GM21529 (cell line): ENCODE measurements at regions not wholly inside any gene's neighbourhood (a gene's known extent, or its start where the extent isn't known, plus 50 kb on each side); places are given as distances from the start of the nearest gene placed in this dataset.
"Not testable (repeated sequence)": the region's sequence is repeated elsewhere in the genome, so short reads cannot be mapped to it uniquely, and the experiment has no call there.

Experiments used
- ATAC-seq: cut with Tn5 transposase; IDR thresholded peaks from one replicate; pipeline ENCODE4 v1.9.1; 2021; ENCODE audit not compliant: unreplicated experiment

DNA sequence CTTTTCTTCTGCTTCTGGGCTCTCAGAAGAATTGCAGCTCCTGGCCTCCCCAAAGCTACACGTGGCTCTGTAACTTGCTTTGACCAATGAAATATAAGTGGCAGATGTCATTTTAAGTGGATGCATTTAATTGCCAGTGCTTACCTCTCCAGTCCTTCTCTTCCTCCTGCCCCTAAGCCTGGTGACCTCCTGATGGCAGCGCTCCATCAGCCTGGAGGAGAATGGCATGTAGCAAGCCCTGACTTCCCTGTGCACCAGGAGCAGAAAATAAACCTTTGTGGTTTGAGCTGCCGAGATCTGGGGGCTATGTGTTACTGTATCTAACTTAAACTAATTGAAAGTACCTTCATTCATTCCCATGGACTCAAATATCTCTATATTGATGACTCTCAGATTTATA is 304.7 kb upstream of the CHRNA7 start:
- ATAC-seq: not testable (repeated sequence)

DNA sequence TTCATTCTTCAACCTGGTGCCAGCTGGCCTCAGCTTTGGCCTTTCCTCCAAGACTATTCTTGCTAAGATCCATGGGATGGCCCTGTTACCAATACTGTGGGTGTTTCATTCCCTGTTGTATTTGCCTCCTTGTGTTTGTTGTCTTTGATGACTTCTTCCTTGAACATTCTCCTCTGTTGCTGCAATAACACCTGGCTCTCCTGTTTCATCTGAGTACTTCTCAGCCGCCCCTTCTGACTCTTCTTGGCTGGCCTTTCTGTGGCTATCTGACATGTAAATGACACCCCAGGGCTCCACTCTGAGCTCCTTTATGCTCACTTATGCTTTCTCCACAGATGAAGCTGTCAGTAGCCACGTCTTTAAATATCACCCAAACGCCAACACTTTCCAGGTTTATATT is 302.7 kb upstream of the CHRNA7 start:
- no peak for ATAC-seq

DNA sequence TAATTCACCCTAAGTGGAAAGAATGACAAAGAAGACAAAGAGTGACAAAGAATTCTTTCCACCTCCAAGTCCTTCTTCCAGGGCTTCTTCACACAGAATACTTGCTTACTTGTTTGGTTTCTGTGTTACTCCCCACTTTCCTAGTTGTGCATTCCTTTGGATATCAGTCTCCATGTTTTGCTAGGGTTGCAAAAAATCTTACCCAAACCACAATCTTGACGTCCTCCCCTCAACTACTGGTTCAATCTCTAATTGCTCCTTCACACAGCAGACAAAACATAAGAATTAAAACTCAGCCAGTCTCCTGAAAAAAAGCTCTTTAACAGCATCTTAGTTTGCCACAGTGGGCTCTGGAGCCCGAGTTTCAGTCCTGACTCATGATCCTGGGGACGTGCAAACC is 297.6 kb upstream of the CHRNA7 start:
- no peak for ATAC-seq

DNA sequence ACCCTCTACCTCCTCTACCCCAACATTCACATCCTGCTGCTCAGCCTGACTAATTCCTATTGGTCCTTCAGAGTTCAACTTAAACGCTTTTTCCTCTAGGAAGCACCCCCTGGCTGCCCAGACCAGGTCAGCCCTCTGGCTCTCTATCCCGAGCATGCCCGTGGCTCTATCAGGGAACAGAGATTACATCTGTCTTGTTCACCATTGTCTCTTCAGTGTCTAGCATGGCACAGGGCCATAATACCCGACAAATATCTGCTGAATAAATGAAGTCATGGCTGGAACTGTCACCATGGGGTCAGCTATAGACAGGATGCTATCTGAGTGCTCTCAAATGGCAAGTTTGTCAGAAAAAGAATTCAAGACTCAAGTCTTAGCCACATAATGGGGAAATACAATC is 296.9 kb upstream of the CHRNA7 start:
- no peak for ATAC-seq

DNA sequence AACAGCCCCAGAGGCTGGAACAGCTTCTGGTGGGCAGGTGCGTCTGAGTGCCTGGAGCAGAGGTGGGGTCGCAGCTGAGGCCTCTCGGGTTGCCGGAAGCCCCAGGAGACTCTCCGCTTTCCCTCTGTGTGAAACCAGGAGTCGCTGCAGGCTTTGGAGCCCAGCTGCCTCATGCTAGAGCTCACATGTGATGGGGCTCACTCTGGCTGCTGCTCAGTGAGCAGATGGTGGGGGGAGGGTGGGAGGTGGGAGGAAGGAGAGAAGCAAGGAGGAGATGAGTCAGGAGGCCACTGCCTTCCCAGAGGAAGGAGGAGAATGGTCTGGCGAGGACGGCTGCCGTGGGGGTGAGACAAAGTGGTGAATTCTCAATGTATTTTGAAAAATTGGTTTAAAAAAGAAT is 290.1 kb upstream of the CHRNA7 start:
- ATAC-seq: no peak

DNA sequence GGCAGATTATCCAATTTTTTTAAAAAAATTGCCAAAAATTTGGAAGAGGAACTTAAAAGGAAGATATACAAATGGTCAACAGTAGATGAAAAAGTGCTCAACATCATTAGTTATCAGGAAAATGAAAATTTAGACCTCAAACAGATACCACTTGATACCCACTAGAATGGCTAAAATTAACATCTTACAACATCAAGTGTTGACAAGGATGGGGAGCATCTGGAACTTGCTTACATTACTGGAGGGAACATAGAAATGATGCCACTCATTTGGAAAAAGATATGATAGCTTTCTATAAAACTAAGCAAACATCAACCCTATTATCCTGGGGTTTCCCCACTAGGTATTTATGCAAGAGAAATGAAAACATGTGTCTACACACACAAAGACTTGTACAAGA is 284.5 kb upstream of the CHRNA7 start:
- ATAC-seq: no peak

DNA sequence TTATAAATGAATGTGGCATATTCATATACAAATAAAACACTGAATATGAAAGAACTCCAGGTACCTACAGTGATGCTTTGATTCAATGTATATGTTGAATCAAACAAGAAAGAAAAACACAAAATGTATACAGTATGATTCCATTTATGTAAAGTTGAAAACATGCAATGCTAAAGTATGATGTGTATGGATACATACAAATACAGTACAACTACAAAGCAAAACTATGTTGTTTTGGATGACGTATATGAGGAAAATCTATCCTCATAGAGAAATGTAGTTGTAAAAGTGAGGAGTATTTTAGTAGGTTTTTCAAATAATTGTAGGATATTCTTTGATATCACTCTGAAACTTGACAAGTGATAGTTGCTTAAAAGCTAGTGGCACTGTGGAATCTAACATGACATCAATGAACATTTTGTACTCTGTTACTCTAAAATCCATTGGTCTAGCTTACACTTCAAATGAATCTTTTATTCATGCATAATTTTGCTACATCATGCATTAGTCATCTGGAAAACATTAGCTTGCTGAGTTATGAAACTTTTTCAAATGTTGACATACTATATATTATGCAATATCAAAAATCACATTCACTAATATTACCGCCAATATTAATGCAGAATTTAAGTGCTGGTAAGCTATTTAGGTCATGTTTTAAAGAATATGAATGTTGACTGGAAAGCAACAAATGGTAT is 278.1 kb upstream of the CHRNA7 start:
- no peak for ATAC-seq

DNA sequence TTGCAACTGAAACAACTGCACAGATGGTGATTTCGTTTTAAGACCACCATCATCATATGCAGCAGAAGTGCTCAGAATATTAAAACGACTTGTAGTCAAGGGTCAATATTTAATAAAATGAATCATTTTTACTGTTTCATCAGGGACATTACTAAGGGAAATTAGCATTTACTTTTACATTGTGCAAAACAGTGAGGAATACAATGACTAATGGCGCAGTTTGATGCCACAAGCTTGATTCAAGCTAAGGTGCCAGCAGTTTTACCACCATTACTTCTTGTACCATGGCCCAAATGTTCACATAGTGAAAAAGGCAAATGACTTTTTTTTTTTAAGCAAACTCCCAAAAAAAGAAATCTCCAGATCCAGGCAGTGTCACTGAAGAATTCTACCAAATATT is 277.4 kb upstream of the CHRNA7 start:
- no peak for ATAC-seq

DNA sequence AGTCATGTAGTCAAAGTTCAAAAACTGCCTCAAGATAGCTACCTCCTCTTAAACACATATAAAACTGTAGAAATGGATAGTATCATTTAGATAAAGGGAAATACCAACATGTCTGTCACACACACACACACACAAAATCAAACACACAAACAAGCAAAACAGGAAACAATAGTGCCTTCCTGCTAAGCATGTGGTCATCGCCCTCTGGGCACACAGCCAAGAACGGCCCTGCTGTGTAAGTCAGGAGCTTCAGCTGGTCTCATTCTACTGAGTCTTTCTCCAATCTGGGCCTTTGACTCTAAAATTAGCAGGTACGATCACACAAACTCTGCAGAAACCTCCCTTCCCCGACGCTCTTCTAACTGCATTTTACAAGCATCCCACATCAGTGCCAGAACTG is 272.2 kb upstream of the CHRNA7 start:
- no peak for ATAC-seq

DNA sequence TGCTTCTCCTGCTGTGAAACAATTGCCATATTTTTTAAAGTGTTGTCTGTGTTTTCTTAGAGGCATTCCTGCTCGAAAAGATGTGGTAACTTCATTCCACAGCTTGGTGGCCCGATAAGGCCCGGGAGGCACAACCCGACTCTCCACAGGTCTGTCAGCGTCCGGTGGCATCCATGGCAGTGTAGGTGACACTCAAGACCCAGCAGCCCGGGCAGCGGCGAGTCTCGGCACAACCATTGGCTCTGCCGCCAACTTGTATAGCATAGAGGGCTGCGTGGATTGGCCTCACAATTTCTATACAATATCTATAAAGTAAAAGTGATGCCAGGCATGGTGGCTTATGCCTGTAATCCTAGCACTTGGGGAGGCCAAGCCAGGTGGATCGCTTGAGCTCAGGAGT is 262.3 kb upstream of the CHRNA7 start:
- no peak for ATAC-seq

DNA sequence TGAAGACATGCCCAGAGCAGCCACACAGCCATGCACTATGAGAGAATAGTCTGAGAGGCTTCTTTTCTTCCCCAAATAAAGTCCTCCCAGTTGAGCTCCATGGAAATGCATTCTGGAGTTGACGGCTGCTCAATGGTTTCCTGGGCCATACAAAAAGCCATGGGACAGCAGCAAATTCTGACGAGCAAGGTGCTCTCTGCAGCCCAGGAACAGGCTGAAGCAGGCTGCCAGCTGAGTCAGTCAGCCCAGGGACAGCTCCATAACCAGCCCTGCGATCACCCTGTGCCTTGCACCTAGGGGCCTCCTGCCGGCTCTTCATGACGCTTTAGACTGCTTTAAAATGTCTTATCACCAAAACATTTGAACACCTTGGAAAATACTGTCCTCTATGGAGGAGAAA is 256.3 kb upstream of the CHRNA7 start:
- no peak for ATAC-seq

DNA sequence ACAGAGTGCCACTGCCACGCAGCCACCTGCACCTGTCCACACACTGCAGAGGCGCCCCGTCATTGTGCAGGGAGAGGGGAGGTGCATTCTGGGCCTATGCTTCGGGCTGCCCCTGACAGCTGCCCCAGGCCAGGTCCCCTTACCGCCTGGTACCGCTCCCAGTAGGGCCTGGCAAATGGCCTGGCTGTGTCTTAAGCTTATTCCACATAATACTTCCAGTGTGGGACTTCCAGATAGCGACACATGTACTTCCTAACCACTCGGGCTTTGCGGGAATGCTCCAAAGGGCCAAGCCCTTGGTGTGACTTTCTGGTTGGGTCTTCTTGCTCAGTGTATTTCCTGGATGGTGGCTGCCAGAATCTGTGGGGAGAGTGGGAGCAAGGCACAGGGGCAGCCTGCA is 254.3 kb upstream of the CHRNA7 start:
- no peak for ATAC-seq

DNA sequence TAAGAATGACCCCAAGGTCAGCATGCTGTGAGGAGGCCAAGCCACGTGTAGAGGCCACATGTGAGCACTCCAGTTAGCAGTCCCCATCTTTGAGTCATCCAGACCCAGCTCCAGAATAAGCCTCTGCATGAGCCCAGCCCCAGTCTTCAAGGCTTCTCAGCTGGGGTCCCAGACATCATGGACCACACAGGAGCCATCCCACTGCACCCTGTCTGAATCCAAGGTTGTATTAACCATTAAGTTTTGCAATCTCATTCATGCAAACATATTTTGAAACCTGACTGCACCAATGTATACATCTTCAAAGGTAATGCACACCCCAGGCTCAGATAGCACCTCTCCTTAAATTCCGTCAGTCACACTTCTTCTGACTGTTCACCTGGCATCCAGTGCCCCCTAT is 249.1 kb upstream of the CHRNA7 start:
- ATAC-seq: no peak

DNA sequence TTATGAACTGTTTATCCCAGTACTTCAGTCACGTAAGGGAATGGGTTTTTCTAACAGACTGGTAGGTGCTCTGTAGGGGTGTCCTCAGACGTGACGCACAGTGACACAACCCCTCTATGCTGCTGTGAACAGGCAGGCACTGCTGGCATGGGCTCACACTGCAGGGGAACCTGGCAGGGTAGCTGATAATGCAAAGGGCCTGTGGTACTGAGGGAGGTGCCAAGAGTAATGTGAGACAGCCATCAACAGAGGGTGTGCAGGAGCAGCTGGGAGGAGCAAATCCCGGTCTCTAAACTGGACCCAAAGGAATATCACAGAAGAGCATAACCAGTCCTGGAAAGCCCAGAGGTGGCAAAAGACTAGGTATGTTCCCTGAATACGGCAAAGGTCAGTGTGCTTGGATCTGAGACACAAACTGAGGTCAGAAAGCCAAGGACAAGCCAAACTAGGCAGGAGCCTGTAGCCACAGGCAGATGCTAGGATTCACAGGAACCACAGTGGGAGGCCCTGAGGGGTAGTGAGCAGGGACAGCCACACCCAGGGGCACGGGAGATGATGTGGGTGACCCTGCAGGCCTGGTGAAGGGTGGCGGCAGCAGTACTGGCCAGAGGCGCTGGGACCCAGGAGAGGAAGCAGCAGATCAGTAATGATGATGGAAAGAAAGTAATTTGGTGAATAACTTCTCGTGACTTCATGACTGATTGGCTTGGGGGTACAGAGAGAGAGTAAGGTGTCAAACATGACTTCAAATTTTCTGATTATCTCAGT is 248.1 kb upstream of the CHRNA7 start:
- ATAC-seq: no peak

DNA sequence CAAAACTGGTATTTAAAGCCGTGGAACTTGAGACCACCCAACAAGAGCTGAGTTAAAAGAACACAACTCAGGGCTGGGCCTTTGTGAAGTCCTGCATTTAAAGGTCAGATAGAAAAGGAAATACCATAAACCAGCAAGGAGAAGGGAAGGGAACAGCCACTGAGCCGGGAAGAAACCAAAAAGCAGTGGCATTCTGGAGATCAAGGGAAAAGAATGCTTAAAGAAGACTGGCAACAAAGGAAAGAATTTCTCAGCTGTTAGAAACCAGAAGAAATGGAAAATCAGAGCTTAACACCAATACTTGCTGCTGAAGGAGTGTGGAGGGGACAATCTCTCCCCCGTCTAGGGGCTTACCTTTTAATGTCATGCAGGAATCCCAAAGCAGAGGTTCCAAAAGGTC is 247.4 kb upstream of the CHRNA7 start:
- ATAC-seq: no peak

DNA sequence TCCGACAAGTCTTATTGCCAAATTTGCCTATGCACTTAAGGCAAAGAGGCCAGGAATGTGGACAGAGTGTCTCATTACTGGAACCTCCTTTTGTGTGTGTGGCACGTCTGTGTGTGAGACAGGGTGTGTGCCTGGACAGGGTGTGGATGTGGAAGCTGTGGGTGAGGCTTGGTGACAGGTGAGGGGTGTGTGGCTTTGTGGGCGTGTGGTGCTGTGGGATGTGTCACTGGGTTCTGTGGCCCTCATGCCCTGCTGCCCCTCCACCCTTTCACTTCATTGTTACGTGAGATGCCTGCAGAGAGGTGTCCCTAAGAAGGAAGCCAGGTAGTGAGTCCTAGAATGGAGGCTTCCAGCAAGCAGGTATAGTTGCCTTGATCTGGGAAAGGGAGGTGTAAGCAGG is 244.0 kb upstream of the CHRNA7 start:
- no peak for ATAC-seq

DNA sequence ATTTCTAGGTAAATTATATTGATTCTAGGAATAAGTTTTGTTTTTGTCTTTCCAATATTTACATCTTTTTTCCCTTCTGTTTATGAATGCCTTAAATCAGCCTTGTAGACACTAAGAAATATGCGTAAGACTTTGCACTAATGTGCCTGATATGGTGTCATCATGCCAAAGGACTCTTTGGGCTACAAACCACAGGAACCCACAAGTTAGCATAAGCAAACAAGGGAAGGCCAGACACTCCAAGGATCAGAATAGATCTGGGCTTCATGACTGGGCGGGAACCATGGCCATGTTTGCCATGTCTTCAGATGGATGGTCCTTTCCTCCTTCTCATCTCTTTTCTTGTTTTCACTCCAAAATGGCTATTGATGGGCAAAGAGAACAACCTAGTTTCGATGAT is 242.2 kb upstream of the CHRNA7 start:
- ATAC-seq: no peak

DNA sequence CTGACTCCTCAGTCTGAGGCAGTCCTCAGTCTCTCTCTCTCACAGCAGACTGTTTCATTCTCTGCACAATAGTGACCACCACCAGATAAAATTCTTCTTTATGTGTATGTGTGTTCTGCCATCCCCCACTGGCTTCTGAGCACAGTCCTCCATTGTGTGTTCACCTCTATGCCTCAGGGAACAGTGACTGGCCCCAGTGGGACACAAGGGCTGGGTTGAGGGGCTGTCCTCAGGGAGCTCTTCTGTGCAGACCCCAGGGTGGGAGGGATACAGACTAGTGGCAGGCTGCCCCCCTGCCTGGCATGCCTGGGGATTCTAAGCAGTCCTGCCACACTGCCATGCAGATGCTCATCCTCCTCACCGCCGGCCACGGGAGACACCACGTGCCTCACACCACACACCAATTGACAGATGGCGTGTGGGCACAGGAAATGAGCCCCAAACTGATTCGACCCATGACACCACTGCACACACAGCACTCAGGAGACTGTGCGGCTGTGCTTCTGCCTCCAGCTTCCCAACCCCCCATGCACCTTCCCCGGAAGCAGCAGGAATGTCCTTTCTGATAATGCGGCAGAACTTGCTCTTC is 237.6 kb upstream of the CHRNA7 start:
- ATAC-seq: no peak

DNA sequence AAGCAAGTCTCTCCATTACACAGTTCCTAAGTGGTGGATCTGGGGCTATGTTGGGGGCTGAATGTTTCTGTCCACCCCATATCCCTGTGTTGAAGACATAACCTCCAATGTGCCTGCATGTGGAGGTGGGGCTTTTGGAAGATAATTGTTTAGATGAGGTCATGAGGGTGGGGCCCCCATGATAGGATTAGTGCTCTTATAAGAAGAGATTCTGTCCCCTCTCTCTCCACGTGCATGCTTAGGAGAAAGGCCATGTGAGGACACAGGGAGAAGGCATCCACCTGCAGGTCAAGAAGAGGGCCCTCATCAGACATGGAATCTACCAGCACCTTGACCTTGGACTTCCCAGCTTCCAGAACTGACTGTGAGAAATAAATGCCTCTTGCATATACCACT is 231.0 kb upstream of the CHRNA7 start:
- no peak for ATAC-seq

DNA sequence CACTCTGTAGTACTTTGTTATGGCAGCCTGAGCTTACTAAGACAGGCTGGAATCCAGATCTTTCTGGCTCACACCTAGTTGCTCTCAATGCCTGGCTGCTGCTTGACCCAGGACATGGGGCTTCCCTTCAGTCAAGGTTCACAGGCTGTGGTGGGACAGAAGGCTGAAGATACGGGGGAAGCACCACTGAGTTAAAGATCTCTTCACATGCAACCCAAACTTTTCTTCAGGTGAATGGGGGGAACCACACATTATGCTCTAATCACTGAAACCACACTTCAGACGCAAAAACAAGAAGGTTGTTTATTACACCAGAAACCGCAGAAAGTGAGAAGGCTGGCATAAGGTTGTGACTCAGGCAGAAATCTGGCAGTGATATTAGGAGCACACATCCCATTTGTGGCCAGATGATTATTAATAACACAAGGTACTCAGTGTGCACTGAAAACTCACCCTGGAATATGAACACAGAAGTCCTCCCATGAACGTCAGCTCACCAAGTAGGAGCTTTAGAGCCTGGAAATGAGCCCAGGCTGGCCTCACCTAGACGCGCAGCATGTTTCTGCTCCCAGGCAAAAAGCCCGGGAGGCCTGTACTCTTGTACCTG is 230.5 kb upstream of the CHRNA7 start:
- peak; percentile 85 for ATAC-seq

DNA sequence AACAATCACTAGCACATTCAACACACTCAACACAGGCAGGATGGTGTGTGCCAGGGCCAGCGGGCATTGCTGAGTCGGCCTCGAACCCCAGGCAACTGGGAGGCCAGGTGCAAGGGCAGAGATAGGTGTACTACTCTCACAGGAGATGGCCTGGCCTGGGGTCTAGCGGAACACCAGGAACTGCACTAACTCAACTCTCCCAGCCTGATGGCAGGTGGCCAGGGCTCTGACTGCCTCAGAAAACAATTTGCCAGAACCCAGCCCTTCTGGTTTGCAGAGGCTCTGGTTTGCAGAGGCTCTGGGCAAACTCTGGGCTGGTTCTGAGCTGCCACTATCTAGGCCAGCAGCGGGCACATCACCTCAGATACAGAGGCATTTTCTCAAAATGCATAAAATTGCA is 229.2 kb upstream of the CHRNA7 start:
- ATAC-seq: no peak

DNA sequence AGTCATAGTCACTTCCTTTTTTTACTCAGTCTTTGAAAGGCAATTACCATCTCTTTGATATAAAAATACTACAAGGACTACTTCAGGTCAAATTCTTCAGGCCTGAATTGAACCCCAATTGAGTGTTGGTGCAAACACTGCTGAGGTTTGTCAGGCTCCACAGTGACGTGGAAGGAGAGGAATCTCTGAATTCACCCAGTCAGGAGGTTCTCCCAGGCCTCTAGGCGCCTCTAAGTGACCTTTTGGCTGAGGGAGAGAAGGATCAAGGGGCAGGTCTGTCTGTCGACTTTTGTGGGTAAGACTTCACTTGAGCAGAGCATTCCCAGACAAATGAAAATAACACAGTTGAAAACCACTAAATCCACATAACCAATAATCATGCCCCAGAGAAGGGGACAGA is 227.6 kb upstream of the CHRNA7 start:
- ATAC-seq: no peak
